SK-N-SH treated with all-trans-retinoic acid at 6 μM for 48 hours (cell line): ENCODE measurements at regions not wholly inside any gene's neighbourhood (a gene's known extent, or its start where the extent isn't known, plus 50 kb on each side); places are given as distances from the start of the nearest gene placed in this dataset.
"Not testable (repeated sequence)": the region's sequence is repeated elsewhere in the genome, so short reads cannot be mapped to it uniquely, and the experiment has no call there.

Experiments
- ATAC-seq: fragments of 200-7000 bp; cut with Tn5 transposase; 3 replicates; pipeline ENCODE4 v1.9.1; 2020; ENCODE audit warnings: mild to moderate bottlenecking, moderate library complexity
- ARNTL ChIP-seq: fragments of 450-650 bp; formaldehyde crosslinking; IDR thresholded peaks from 2 replicates; pipeline ENCODE4 v1.5.0; 2020; ENCODE audit warnings: low read depth, mild to moderate bottlenecking, moderate library complexity, borderline replicate concordance
- BACH2 ChIP-seq: fragments of 250-450 bp; sonication (Bioruptor Pico); IDR thresholded peaks from 2 replicates; pipeline ENCODE4 v1.9.0; 2021; ENCODE audit warnings: mild to moderate bottlenecking, borderline replicate concordance
- ESRRG ChIP-seq: fragments of 250-450 bp; sonication (Bioruptor Pico); IDR thresholded peaks from 2 replicates; pipeline ENCODE4 v1.6.1; 2021; ENCODE audit warnings: mild to moderate bottlenecking
- GLIS3 ChIP-seq: fragments of 250-450 bp; sonication (Bioruptor Pico); IDR thresholded peaks from 2 replicates; pipeline ENCODE4 v1.5.0; 2020; ENCODE audit warnings: mild to moderate bottlenecking, moderate library complexity
- ISL1 ChIP-seq: fragments of 250-450 bp; sonication (Bioruptor Pico); IDR thresholded peaks from 2 replicates; pipeline ENCODE4 v2.1.2; 2022; ENCODE audit warnings: mild to moderate bottlenecking, moderate library complexity
- OSR1 ChIP-seq: fragments of 250-450 bp; sonication (Bioruptor Pico); IDR thresholded peaks from 2 replicates; pipeline ENCODE4 v1.8.0; 2022; ENCODE audit warnings: moderate library complexity, mild to moderate bottlenecking, inconsistent platforms
- POU6F1 ChIP-seq: fragments of 250-450 bp; sonication (Bioruptor Pico); IDR thresholded peaks from 2 replicates; pipeline ENCODE4 v1.8.0; 2021; ENCODE audit warnings: low read depth, mild to moderate bottlenecking, moderate library complexity, borderline replicate concordance
- RARB ChIP-seq: fragments of 250-450 bp; sonication (Bioruptor Pico); IDR thresholded peaks from 2 replicates; pipeline ENCODE4 v1.8.0; 2021; ENCODE audit warnings: mild to moderate bottlenecking, moderate library complexity
- SNAI2 ChIP-seq: fragments of 250-450 bp; sonication (Bioruptor Pico); IDR thresholded peaks from 2 replicates; pipeline ENCODE4 v1.5.0; 2020; ENCODE audit warnings: mild to moderate bottlenecking, moderate library complexity
- TCF4 ChIP-seq: fragments of 250-450 bp; sonication (Bioruptor Pico); IDR thresholded peaks from 2 replicates; pipeline ENCODE4 v1.8.0; 2021; ENCODE audit warnings: mild to moderate bottlenecking, moderate library complexity, borderline replicate concordance
- TOX ChIP-seq: fragments of 250-450 bp; sonication (Bioruptor Pico); IDR thresholded peaks from 2 replicates; pipeline ENCODE4 v1.8.0; 2021; ENCODE audit warnings: mild to moderate bottlenecking, moderate library complexity, borderline replicate concordance
- TSHZ2 ChIP-seq: fragments of 250-450 bp; sonication (Bioruptor Pico); IDR thresholded peaks from 2 replicates; pipeline ENCODE4 v1.5.0; 2020; ENCODE audit warnings: mild to moderate bottlenecking, moderate library complexity
- ZC3H10 ChIP-seq: fragments of 250-450 bp; sonication (Bioruptor Pico); IDR thresholded peaks from 2 replicates; pipeline ENCODE4 v1.5.1; 2021; ENCODE audit warnings: mild to moderate bottlenecking, moderate library complexity
- ZFP3 ChIP-seq: fragments of 250-450 bp; sonication (Bioruptor Pico); IDR thresholded peaks from 2 replicates; pipeline ENCODE4 v1.5.0; 2020; ENCODE audit warnings: mild to moderate bottlenecking, moderate library complexity
- ZFP30 ChIP-seq: fragments of 450-650 bp; formaldehyde crosslinking; IDR thresholded peaks from 2 replicates; pipeline ENCODE4 v1.5.0; 2022; ENCODE audit warnings: mild to moderate bottlenecking, moderate library complexity
- ZNF565 ChIP-seq: fragments of 450-650 bp; formaldehyde crosslinking; conservative IDR thresholded peaks from 2 replicates; pipeline ENCODE4 v1.5.0; 2020; ENCODE audit warnings: low read depth, mild to moderate bottlenecking, moderate library complexity
- ZNF70 ChIP-seq: fragments of 450-650 bp; formaldehyde crosslinking; IDR thresholded peaks from 2 replicates; pipeline ENCODE4 v1.5.0; 2020; ENCODE audit warnings: mild to moderate bottlenecking, moderate library complexity
- ZNF8 ChIP-seq: fragments of 450-650 bp; formaldehyde crosslinking; IDR thresholded peaks from 2 replicates; pipeline ENCODE4 v1.5.0; 2020; ENCODE audit warnings: mild to moderate bottlenecking, moderate library complexity
- TF ChIP-seq, protein P1 (sequence below): fragments of 250-450 bp; sonication (Bioruptor Pico); IDR thresholded peaks from 2 replicates; pipeline ENCODE4 v1.5.1; 2021; ENCODE audit warnings: mild to moderate bottlenecking, moderate library complexity
- TF ChIP-seq, protein P2 (sequence below): fragments of 250-450 bp; sonication (Bioruptor Pico); IDR thresholded peaks from 2 replicates; pipeline ENCODE4 v1.8.0; 2020; ENCODE audit warnings: mild to moderate bottlenecking, moderate library complexity, borderline replicate concordance

GRCh38 chr10:53489335-53490182 lies 717.0 kb upstream of the MBL2 start:
- no peak for TF ChIP-seq TCF4 (CRISPR knock-in tag)
- no peak for TF ChIP-seq TOX
- no peak for TF ChIP-seq ZNF8 (CRISPR knock-in tag)
- TF ChIP-seq ARNTL (CRISPR knock-in tag), result no peak
- no peak for TF ChIP-seq OSR1
- TF ChIP-seq ISL1 (CRISPR knock-in tag), result no peak
- no peak for TF ChIP-seq ZNF70 (CRISPR knock-in tag)
- ATAC-seq, result no peak

DNA sequence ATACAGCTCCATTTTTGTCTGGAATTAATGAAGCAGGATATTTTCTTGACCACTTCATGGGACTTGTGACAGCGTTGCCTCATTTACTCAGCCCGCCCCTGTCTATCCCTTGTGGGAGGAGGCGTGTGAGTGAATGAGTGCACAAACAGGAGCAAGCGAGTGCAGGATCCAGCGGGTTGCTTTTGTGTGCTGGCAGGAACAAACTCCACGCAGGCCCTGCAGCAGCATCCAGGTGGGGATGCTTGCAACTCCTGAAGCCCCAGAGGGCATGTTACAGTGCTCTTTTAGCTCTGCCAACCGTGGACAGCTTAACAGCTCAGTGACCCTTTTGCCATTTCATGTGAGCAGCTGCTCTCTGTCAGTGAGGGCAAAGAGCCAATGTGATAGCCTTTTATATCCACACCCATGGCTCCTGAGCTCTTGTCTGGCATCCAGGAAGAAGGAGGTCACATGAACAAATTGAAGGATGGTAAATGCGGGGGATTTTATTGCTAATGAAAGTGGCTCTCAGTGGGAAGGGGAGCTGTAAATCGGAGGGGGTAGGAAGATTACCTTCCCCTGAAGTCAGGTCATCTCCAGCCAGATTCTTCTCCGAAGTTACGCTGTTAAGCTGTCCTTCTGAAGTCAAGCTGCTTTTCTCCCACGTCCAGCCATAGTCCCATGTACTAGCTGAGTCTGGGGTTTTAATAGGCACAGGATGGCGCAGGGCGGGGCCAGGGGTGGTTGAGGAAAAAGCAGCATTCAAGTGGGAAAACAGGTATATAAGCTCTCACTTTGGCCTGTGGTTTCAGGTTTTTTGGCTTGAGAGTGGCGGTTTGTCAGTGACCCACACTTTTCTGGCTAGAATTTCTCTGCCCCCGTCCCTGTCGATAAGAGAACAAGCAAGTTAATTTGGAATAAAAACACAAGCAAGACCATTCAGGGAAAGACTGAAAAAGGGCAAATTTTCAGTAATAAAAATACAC lies 714.7 kb upstream of the MBL2 start:
- TF ChIP-seq, protein P1, sequence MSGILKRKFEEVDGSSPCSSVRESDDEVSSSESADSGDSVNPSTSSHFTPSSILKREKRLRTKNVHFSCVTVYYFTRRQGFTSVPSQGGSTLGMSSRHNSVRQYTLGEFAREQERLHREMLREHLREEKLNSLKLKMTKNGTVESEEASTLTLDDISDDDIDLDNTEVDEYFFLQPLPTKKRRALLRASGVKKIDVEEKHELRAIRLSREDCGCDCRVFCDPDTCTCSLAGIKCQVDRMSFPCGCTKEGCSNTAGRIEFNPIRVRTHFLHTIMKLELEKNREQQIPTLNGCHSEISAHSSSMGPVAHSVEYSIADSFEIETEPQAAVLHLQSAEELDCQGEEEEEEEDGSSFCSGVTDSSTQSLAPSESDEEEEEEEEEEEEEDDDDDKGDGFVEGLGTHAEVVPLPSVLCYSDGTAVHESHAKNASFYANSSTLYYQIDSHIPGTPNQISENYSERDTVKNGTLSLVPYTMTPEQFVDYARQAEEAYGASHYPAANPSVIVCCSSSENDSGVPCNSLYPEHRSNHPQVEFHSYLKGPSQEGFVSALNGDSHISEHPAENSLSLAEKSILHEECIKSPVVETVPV, result no peak
- TF ChIP-seq SNAI2 (CRISPR knock-in tag) (no peak), POU6F1 (CRISPR knock-in tag) (no peak), OSR1 (no peak), ZFP3 (CRISPR knock-in tag) (no peak), BACH2 (CRISPR knock-in tag) (no peak), ARNTL (CRISPR knock-in tag) (no peak), TOX (no peak), ISL1 (CRISPR knock-in tag) (no peak), ZNF8 (CRISPR knock-in tag) (no peak), RARB (no peak), GLIS3 (no peak), ZFP30 (no peak), ESRRG (CRISPR knock-in tag) (no peak), ZNF565 (CRISPR knock-in tag) (no peak), TSHZ2 (CRISPR knock-in tag) (no peak), TCF4 (CRISPR knock-in tag) (no peak), ZC3H10 (CRISPR knock-in tag) (no peak)
- TF ChIP-seq, protein P2, sequence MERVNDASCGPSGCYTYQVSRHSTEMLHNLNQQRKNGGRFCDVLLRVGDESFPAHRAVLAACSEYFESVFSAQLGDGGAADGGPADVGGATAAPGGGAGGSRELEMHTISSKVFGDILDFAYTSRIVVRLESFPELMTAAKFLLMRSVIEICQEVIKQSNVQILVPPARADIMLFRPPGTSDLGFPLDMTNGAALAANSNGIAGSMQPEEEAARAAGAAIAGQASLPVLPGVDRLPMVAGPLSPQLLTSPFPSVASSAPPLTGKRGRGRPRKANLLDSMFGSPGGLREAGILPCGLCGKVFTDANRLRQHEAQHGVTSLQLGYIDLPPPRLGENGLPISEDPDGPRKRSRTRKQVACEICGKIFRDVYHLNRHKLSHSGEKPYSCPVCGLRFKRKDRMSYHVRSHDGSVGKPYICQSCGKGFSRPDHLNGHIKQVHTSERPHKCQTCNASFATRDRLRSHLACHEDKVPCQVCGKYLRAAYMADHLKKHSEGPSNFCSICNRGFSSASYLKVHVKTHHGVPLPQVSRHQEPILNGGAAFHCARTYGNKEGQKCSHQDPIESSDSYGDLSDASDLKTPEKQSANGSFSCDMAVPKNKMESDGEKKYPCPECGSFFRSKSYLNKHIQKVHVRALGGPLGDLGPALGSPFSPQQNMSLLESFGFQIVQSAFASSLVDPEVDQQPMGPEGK, result no peak
- ATAC-seq, result no peak

DNA sequence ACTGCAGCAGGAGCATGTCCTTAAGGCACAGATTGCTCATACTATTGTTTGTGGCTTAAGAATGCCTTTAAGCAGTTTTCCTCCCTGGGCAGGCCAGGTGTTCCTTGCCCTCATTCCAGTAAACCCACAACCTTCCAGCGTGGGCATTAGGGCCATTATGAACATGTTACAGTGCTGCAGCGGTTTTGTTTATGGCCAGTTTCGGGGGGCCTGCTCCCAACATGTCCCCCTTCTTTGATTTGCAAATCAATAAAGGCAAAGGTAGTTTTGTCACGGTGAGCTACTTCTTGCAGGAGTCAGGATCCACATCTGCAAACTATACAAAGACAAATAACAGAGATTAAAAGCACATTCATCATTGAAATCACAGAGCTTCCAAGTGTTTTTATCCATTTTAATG lies 712.8 kb upstream of the MBL2 start:
- not testable (repeated sequence) for ATAC-seq
